ENCODE measurements at regions not wholly inside any gene's neighbourhood (a gene's known extent, or its start where the extent isn't known, plus 50 kb on each side); places are given as distances from the start of the nearest gene placed in this dataset.

- Histone ChIP-seq H3K36me3 (no peaks in the 10 kb centered on the region), H3K4me3 (no peak overlapping the region), H3K4me1 (no peaks in the 10 kb centered on the region), H3K9me3 (no peaks in the 10 kb centered on the region), H3K27ac (no peak overlapping the region), H3K27me3 (no peaks in the 10 kb centered on the region)
- 88 to 93% methylated on average over 6 to 7 of the region's 7 CpGs for WGBS, 2 donors (ENCODE audit: low coverage in 1 of 2)
- no peak for TF ChIP-seq CTCF (IDR thresholded peaks at IDR 0.05)
- no peak for TF ChIP-seq POLR2AphosphoS5 (IDR thresholded peaks at IDR 0.05)
- TF ChIP-seq EP300 (IDR thresholded peaks at IDR 0.05), result no peak
- ATAC-seq, result no peak
These were observed 90.1 kb upstream of the NANOS1 start for GRCh38 chr10:118939211-118940007.

- ATAC-seq, result no peak
- Histone ChIP-seq H3K27me3 (no peaks in the 10 kb centered on the region), H3K27ac (no peak overlapping the region), H3K4me3 (no peak overlapping the region), H3K36me3 (no peaks in the 10 kb centered on the region), H3K4me1 (peaks cover 0 to 7% (median 0%) of the 10 kb centered on the region in 3 donors), H3K9me3 (no peaks in the 10 kb centered on the region)
- WGBS, 2 donors (ENCODE audit: low coverage in 1 of 2), result 88 to 90% methylated on average over 1 of the region's 1 CpG
- TF ChIP-seq POLR2A (IDR thresholded peaks at IDR 0.05) (no peak), POLR2AphosphoS5 (IDR thresholded peaks at IDR 0.05) (no peak), CTCF (IDR thresholded peaks at IDR 0.05) (no peak), EP300 (IDR thresholded peaks at IDR 0.05) (no peak)
These were observed 89.1 kb upstream of the NANOS1 start for GRCh38 chr10:118940386-118940785.

GRCh38 chr10:118943253-118943652 is 86.3 kb upstream of the NANOS1 start:
- Histone ChIP-seq H3K36me3 (no peaks in the 10 kb centered on the region), H3K9me3 (no peaks in the 10 kb centered on the region), H3K4me3 (no peak overlapping the region), H3K27me3 (no peaks in the 10 kb centered on the region), H3K4me1 (peaks cover 0 to 12% (median 0%) of the 10 kb centered on the region in 3 donors), H3K27ac (no peak overlapping the region)
- ATAC-seq, result no peak
- no peak for TF ChIP-seq EP300 (IDR thresholded peaks at IDR 0.05)
- 60 to 100% methylated on average over 1 of the region's 2 CpGs for WGBS, 2 donors (ENCODE audit: low coverage in 1 of 2)

GRCh38 chr10:118944959-118945633 is 84.4 kb upstream of the NANOS1 start:
- H3K4me1 ChIP-seq, result peaks cover 0 to 17% (median 0%) of the 10 kb centered on the region in 3 donors
- no peaks in the 10 kb centered on the region for H3K9me3 ChIP-seq
- no peaks in the 10 kb centered on the region for H3K27me3 ChIP-seq
- no peaks in the 10 kb centered on the region for H3K36me3 ChIP-seq
- peak; percentile 29 for ATAC-seq
- no peak for TF ChIP-seq POLR2A (IDR thresholded peaks at IDR 0.05)
- TF ChIP-seq POLR2AphosphoS5 (IDR thresholded peaks at IDR 0.05), result no peak
- TF ChIP-seq CTCF (IDR thresholded peaks at IDR 0.05), result no peak
- TF ChIP-seq EP300 (IDR thresholded peaks at IDR 0.05), result no peak
- no peak overlapping the region for H3K4me3 ChIP-seq
- WGBS, 2 donors (ENCODE audit: low coverage in 1 of 2), result 0 to 65% methylated on average over 1 to 8 of the region's 8 CpGs
- H3K27ac ChIP-seq, result no peak overlapping the region

- no peaks in the 10 kb centered on the region for H3K9me3 ChIP-seq
- no peaks in the 10 kb centered on the region for H3K27me3 ChIP-seq
- 47 to 60% methylated on average over 1 of the region's 3 CpGs for WGBS, 2 donors (ENCODE audit: low coverage in 1 of 2)
- ATAC-seq, result no peak
- no peak for TF ChIP-seq POLR2AphosphoS5 (IDR thresholded peaks at IDR 0.05)
- TF ChIP-seq CTCF (IDR thresholded peaks at IDR 0.05), result no peak
- TF ChIP-seq EP300 (IDR thresholded peaks at IDR 0.05), result no peak
- no peak for TF ChIP-seq POLR2A (IDR thresholded peaks at IDR 0.05)
- H3K27ac ChIP-seq, result no peak overlapping the region
- no peaks in the 10 kb centered on the region for H3K36me3 ChIP-seq
- H3K4me3 ChIP-seq, result no peak overlapping the region
- peaks cover 0 to 22% (median 0%) of the 10 kb centered on the region in 3 donors for H3K4me1 ChIP-seq
These were observed 80.7 kb upstream of the NANOS1 start for GRCh38 chr10:118948786-118949185.

Measured in gastroesophageal sphincter (tissue), 4 donors.